ENCODE measurements at regions not wholly inside any gene's neighbourhood (a gene's known extent, or its start where the extent isn't known, plus 50 kb on each side); places are given as distances from the start of the nearest gene placed in this dataset.

GRCh38 chr10:57880446-57881227, 387.1 kb downstream of the IPMK start:
- no peak for DNase-seq (ENCODE audit: low read depth in 2 of 2)

- no peak for DNase-seq (ENCODE audit: low read depth in 2 of 2)
Measured at GRCh38 chr10:57874810-57875209, 392.9 kb downstream of the IPMK start.

GRCh38 chr10:57867241-57867640, 400.5 kb downstream of the IPMK start:
- no peak for DNase-seq (ENCODE audit: low read depth in 2 of 2)

- no peak for DNase-seq (ENCODE audit: low read depth in 2 of 2)
Measured at GRCh38 chr10:57864765-57865680, 402.7 kb downstream of the IPMK start.

GRCh38 chr10:57849691-57850357, 417.9 kb downstream of the IPMK start:
- DNase-seq (ENCODE audit: low read depth in 2 of 2): no peak

- no peak for DNase-seq (ENCODE audit: low read depth in 2 of 2)
Measured at GRCh38 chr10:57846307-57847065, 421.2 kb downstream of the IPMK start.

GRCh38 chr10:57844387-57844998, 423.2 kb downstream of the IPMK start:
- DNase-seq (ENCODE audit: low read depth in 2 of 2): no peak

- no peak for DNase-seq (ENCODE audit: low read depth in 2 of 2)
Measured at GRCh38 chr10:57830877-57831560, 436.7 kb downstream of the IPMK start.

GRCh38 chr10:57825015-57825414, 442.7 kb downstream of the IPMK start:
- no peak for DNase-seq (ENCODE audit: low read depth in 2 of 2)

- no peak for DNase-seq (ENCODE audit: low read depth in 2 of 2)
Measured at GRCh38 chr10:57823398-57823797, 444.3 kb downstream of the IPMK start.

GRCh38 chr10:57822965-57823364, 444.7 kb downstream of the IPMK start:
- DNase-seq (ENCODE audit: low read depth in 2 of 2): no peak

GRCh38 chr10:57818522-57818921, 449.2 kb downstream of the IPMK start:
- no peak for DNase-seq (ENCODE audit: low read depth in 2 of 2)

GRCh38 chr10:57817741-57818140, 450.0 kb downstream of the IPMK start:
- no peak for DNase-seq (ENCODE audit: low read depth in 2 of 2)

- DNase-seq (ENCODE audit: low read depth in 2 of 2): no peak
Measured at GRCh38 chr10:57815949-57816348, 451.7 kb downstream of the IPMK start.

- no peak for DNase-seq (ENCODE audit: low read depth in 2 of 2)
Measured at GRCh38 chr10:57809961-57810360, 457.7 kb downstream of the IPMK start.

- no peak for DNase-seq (ENCODE audit: low read depth in 2 of 2)
Measured at GRCh38 chr10:57807906-57808305, 459.8 kb downstream of the IPMK start.

GRCh38 chr10:57806675-57807074, 461.0 kb downstream of the IPMK start:
- no peak for DNase-seq (ENCODE audit: low read depth in 2 of 2)

- DNase-seq (ENCODE audit: low read depth in 2 of 2): no peak
Measured at GRCh38 chr10:57799625-57800024, 468.1 kb downstream of the IPMK start.

GRCh38 chr10:57798830-57799229, 468.9 kb downstream of the IPMK start:
- DNase-seq (ENCODE audit: low read depth in 2 of 2): no peak

GRCh38 chr10:57791546-57791945, 476.1 kb downstream of the IPMK start:
- DNase-seq (ENCODE audit: low read depth in 2 of 2): no peak

GRCh38 chr10:57790703-57791102, 477.0 kb downstream of the IPMK start:
- no peak for DNase-seq (ENCODE audit: low read depth in 2 of 2)
